Endothelial cell of umbilical vein (primary cell): ENCODE measurements at regions not wholly inside any gene's neighbourhood (a gene's known extent, or its start where the extent isn't known, plus 50 kb on each side); places are given as distances from the start of the nearest gene placed in this dataset.

ENCODE experiments used
- BruUV-seq: library from RNA; stranded (reverse); fragments of 400-500 nt; replicated peaks from 2 replicates; lab custom pipeline; 2021; lab: Mats Ljungman, UMichigan
- CTCF ChIA-PET: fragments of 300-600, 350-600 bp; sonication (Branson Sonifier 250); formaldehyde crosslinking; loops from one replicate; lab custom pipeline; 2021; ENCODE audit warnings: antibody characterized with exemption, inconsistent platforms; lab: Charles Lee
- POLR2A ChIA-PET: fragments of 300-600, 350-600 bp; sonication (Branson Sonifier 250); formaldehyde crosslinking; loops from one replicate; lab custom pipeline; 2021; ENCODE audit warnings: antibody characterized with exemption, inconsistent platforms; lab: Charles Lee
- DNase-seq: peaks from one replicate; pipeline ENCODE4 v3.0.0-alpha.2; 2011; ENCODE audit warnings: low read depth, low spot score
- FAIRE-seq: peaks from 2 replicates; lab custom pipeline; 2011; peaks lifted over from hg19 to GRCh38; lab: Jason Lieb, UNC
- H2AFZ ChIP-seq: 2 replicates; pipeline ENCODE4 v1.6.0; 2012; ENCODE audit warnings: low read depth, low read length, control low read depth, inconsistent platforms
- H3K27ac ChIP-seq: 2 replicates; pipeline ENCODE4 v1.5.1; 2011; ENCODE audit warnings: low read depth, mild to moderate bottlenecking, control low read depth, low read length, moderate library complexity; ENCODE audit not compliant: insufficient read depth
- H3K27me3 ChIP-seq, 2 experiments: 2 replicates each; pipeline versions ENCODE4 v1.6.0 to v1.6.1; 2011; ENCODE audit warnings: low read length in 2 of 2, mixed read lengths in 1 of 2; ENCODE audit not compliant: control insufficient read depth in 2 of 2, insufficient read depth in 2 of 2
- H3K36me3 ChIP-seq, 2 experiments: 2 replicates in 1 of 2; 3 replicates in 1 of 2; pipeline ENCODE4 v1.5.1; 2011; ENCODE audit warnings: low read length in 2 of 2, mild to moderate bottlenecking in 1 of 2, moderate library complexity in 1 of 2; ENCODE audit not compliant: control insufficient read depth in 2 of 2, insufficient read depth in 2 of 2; ENCODE audit errors: extremely low read depth in 1 of 2
- H3K4me1 ChIP-seq: 3 replicates; pipeline ENCODE4 v1.5.1; 2011; ENCODE audit warnings: mild to moderate bottlenecking, low read length; ENCODE audit not compliant: control insufficient read depth, insufficient read depth; ENCODE audit errors: extremely low read depth
- H3K4me2 ChIP-seq: 2 replicates; pipeline ENCODE4 v1.6.1; 2011; ENCODE audit warnings: low read length, control low read depth, mixed read lengths; ENCODE audit not compliant: insufficient read depth
- H3K4me3 ChIP-seq, 3 experiments: fragments of 200-600 bp in 1 of 3; sonication (generic), shearing (Covaris generic) in 1 of 3; replicated peaks in 1 of 3; 2 replicates each; pipeline ENCODE4 v1.5.1; 2011 to 2016; ENCODE audit warnings: control low read depth in 3 of 3, low read length in 3 of 3, mild to moderate bottlenecking in 2 of 3, inconsistent platforms in 1 of 3, low read depth in 1 of 3, moderate library complexity in 1 of 3; ENCODE audit not compliant: insufficient read depth in 1 of 3
- H3K79me2 ChIP-seq: 2 replicates; pipeline ENCODE4 v1.6.0; 2012; ENCODE audit warnings: low read length, inconsistent platforms; ENCODE audit not compliant: control insufficient read depth, insufficient read depth
- H3K9ac ChIP-seq: replicated peaks from 2 replicates; pipeline ENCODE3; 2011; ENCODE audit warnings: low read length, control low read depth; ENCODE audit not compliant: insufficient read depth; ENCODE audit errors: extremely low read depth
- H3K9me1 ChIP-seq: replicated peaks from 3 replicates; pipeline ENCODE4 v1.6.0; 2011; ENCODE audit warnings: mild to moderate bottlenecking, low read length; ENCODE audit not compliant: control insufficient read depth, insufficient read depth; ENCODE audit errors: extremely low read depth
- H3K9me3 ChIP-seq: replicated peaks from 2 replicates; pipeline ENCODE4 v1.5.1; 2012; ENCODE audit warnings: low read length, inconsistent platforms; ENCODE audit not compliant: control insufficient read depth, insufficient read depth
- H4K20me1 ChIP-seq: replicated peaks from 2 replicates; pipeline ENCODE3; 2011; ENCODE audit warnings: mild to moderate bottlenecking, low read length; ENCODE audit not compliant: control insufficient read depth, insufficient read depth; ENCODE audit errors: extremely low read depth
- EZH2 ChIP-seq: IDR thresholded peaks from 2 replicates; pipeline ENCODE4 v1.6.1; 2012; ENCODE audit warnings: borderline replicate concordance, low read depth, mild to moderate bottlenecking, moderate library complexity, low read length, inconsistent platforms; ENCODE audit not compliant: severe bottlenecking
- FOS ChIP-seq: IDR thresholded peaks from 2 replicates; pipeline ENCODE4 v1.6.1; 2011; ENCODE audit warnings: mild to moderate bottlenecking, low read length, moderate library complexity, borderline replicate concordance; ENCODE audit not compliant: insufficient read depth
- GATA2 ChIP-seq: IDR thresholded peaks from 2 replicates; pipeline ENCODE4 v1.7.0; 2011; ENCODE audit warnings: low read depth, mild to moderate bottlenecking, moderate library complexity, mixed read lengths, low read length; ENCODE audit not compliant: insufficient read length, insufficient read depth
- JUN ChIP-seq: IDR thresholded peaks from 2 replicates; pipeline ENCODE4 v1.6.1; 2011; ENCODE audit warnings: borderline replicate concordance, low read depth; ENCODE audit not compliant: insufficient read length, insufficient read depth
- MYC ChIP-seq: IDR thresholded peaks from one replicate; pipeline ENCODE4 v1.6.1; 2011; ENCODE audit warnings: mild to moderate bottlenecking, low read depth, low read length
- POLR2A ChIP-seq: IDR thresholded peaks from 2 replicates; pipeline ENCODE4 v1.6.1; 2012; ENCODE audit warnings: low read depth, mild to moderate bottlenecking, control low read depth, low read length
- POLR2AphosphoS5 ChIP-seq: IDR thresholded peaks from 2 replicates; pipeline ENCODE4 v1.6.1; 2012; ENCODE audit warnings: low read depth, mild to moderate bottlenecking, control low read depth, low read length, moderate library complexity; ENCODE audit not compliant: insufficient read depth
- dilution Hi-C: fragments of 300-500 bp; cut with MboI; formaldehyde crosslinking; loops from one replicate; pipeline ENCODE4 v1.15.0; 2019; ENCODE audit warnings: low sequenced_read_pairs; ENCODE audit not compliant: extremely low pct_ligation_motif_present
- intact Hi-C: fragments of 100-400 bp; cut with micrococcal nuclease; formaldehyde crosslinking; loops from one replicate; pipeline ENCODE4 v1.10.0; 2022
- TF ChIP-seq, protein P1 (sequence below): IDR thresholded peaks from 2 replicates; pipeline ENCODE4 v1.6.1; 2011; ENCODE audit not compliant: insufficient read depth, insufficient read length

GRCh38 chr4:151853034-151853433, 92.2 kb upstream of the GATB start:
- Histone ChIP-seq H3K27me3 (peaks cover 0 to under 1% of the 10 kb centered on the region in 2 experiments), H4K20me1 (no peaks in the 10 kb centered on the region), H3K79me2 (no peaks in the 10 kb centered on the region), H3K36me3 (no peaks in the 10 kb centered on the region), H3K4me3 (no peak overlapping the region), H2AFZ (no peak overlapping the region), H3K4me1 (no peaks in the 10 kb centered on the region), H3K9ac (no peak overlapping the region), H3K9me1 (no peaks in the 10 kb centered on the region), H3K4me2 (no peak overlapping the region), H3K9me3 (no peaks in the 10 kb centered on the region), H3K27ac (no peak overlapping the region)
- ChIA-PET POLR2A (no interaction called here), CTCF (no interaction called here)
- BruUV-seq, result no TSS peak
- DNase-seq (no peak), FAIRE-seq (no peak)
- dilution Hi-C loops (no loop called here), intact Hi-C loops (no loop called here)
- no peak for TF ChIP-seq FOS

- H3K79me2 ChIP-seq, result no peaks in the 10 kb centered on the region
- FAIRE-seq (no peak), DNase-seq (no peak)
- TF ChIP-seq MYC (no peak), GATA2 (no peak), EZH2 (no peak), JUN (no peak), POLR2A (no peak), FOS (no peak), POLR2AphosphoS5 (no peak)
- TF ChIP-seq, protein P1, sequence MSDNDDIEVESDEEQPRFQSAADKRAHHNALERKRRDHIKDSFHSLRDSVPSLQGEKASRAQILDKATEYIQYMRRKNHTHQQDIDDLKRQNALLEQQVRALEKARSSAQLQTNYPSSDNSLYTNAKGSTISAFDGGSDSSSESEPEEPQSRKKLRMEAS, result no peak
- dilution Hi-C loops, result no loop called here
- intact Hi-C loops, result no loop called here
- H3K27ac ChIP-seq, result no peak overlapping the region
- no peaks in the 10 kb centered on the region for H3K9me1 ChIP-seq
- H2AFZ ChIP-seq, result no peak overlapping the region
- no peak overlapping the region for H3K4me2 ChIP-seq
- peaks cover 0 to 7% of the 10 kb centered on the region in 2 experiments for H3K27me3 ChIP-seq
- no peaks in the 10 kb centered on the region for H3K4me1 ChIP-seq
- no peak overlapping the region for H3K4me3 ChIP-seq
- no peak overlapping the region for H3K9ac ChIP-seq
- H3K36me3 ChIP-seq, result no peaks in the 10 kb centered on the region
- BruUV-seq, result no TSS peak
- CTCF ChIA-PET, result no interaction called here
- POLR2A ChIA-PET, result no interaction called here
- no peaks in the 10 kb centered on the region for H3K9me3 ChIP-seq
- no peaks in the 10 kb centered on the region for H4K20me1 ChIP-seq
These were observed 91.4 kb upstream of the GATB start for GRCh38 chr4:151852202-151852601.
